Smooth muscle cell (in vitro differentiated cells): ENCODE measurements at regions not wholly inside any gene's neighbourhood (a gene's known extent, or its start where the extent isn't known, plus 50 kb on each side); places are given as distances from the start of the nearest gene placed in this dataset.

Experiments used
- DNase-seq: peaks from one replicate; lab custom pipeline; 2025; ENCODE audit not compliant: unreplicated experiment; lab: John Stamatoyannopoulos, UW
- H2AFZ ChIP-seq: fragments of 200-600 bp; sonication (generic); 2 replicates; pipeline ENCODE4 v1.6.0; 2016; ENCODE audit warnings: antibody characterized with exemption, low read depth, mild to moderate bottlenecking
- H3F3A ChIP-seq: fragments of 200-600 bp; sonication (generic); 2 replicates; pipeline ENCODE4 v1.6.0; 2017; ENCODE audit warnings: antibody characterized with exemption, low read depth
- H3K27ac ChIP-seq: fragments of 200-600 bp; sonication (generic); 2 replicates; pipeline ENCODE4 v1.5.1; 2016; ENCODE audit warnings: low read depth, mild to moderate bottlenecking
- H3K27me3 ChIP-seq: fragments of 200-600 bp; sonication (generic); 2 replicates; pipeline ENCODE4 v1.6.1; 2016; ENCODE audit warnings: low read depth, mild to moderate bottlenecking
- H3K36me3 ChIP-seq: fragments of 200-600 bp; sonication (generic); 2 replicates; pipeline ENCODE4 v1.5.1; 2016; ENCODE audit warnings: low read depth
- H3K4me1 ChIP-seq: fragments of 200-600 bp; sonication (generic); 2 replicates; pipeline ENCODE4 v1.5.1; 2016; ENCODE audit warnings: low read depth
- H3K4me2 ChIP-seq: fragments of 200-600 bp; sonication (generic); 2 replicates; pipeline ENCODE4 v1.6.0; 2016; ENCODE audit warnings: mild to moderate bottlenecking
- H3K4me3 ChIP-seq: fragments of 200-600 bp; sonication (generic); 2 replicates; pipeline ENCODE4 v1.5.1; 2016; ENCODE audit warnings: mild to moderate bottlenecking
- H3K79me2 ChIP-seq: fragments of 200-600 bp; sonication (generic); 2 replicates; pipeline ENCODE4 v1.6.0; 2016; ENCODE audit warnings: low read depth, mild to moderate bottlenecking
- H3K9ac ChIP-seq: fragments of 200-600 bp; sonication (generic); 2 replicates; pipeline ENCODE4 v1.6.0; 2016; ENCODE audit warnings: low read depth
- H3K9me3 ChIP-seq: fragments of 200-600 bp; sonication (generic); replicated peaks from 2 replicates; pipeline ENCODE4 v1.5.1; 2016; ENCODE audit warnings: low read depth
- H4K20me1 ChIP-seq: fragments of 200-600 bp; sonication (generic); 2 replicates; pipeline ENCODE4 v1.6.0; 2016; ENCODE audit warnings: low read depth
- CTCF ChIP-seq: fragments of 200-600 bp; sonication (generic); IDR thresholded peaks from 2 replicates; pipeline ENCODE4 v1.5.1; 2017; ENCODE audit warnings: borderline replicate concordance, mild to moderate bottlenecking, antibody characterized with exemption; ENCODE audit not compliant: insufficient read depth, poor library complexity, severe bottlenecking
- WGBS: methylation state at CpG from one replicate; pipeline ENCODE4 v1.1.7; 2016; ENCODE audit warnings: low lambda C conversion rate; 5-methylcytosine and 5-hydroxymethylcytosine counted together

GRCh38 chr16:22624038-22624799 lies 113.5 kb downstream of the NPIPB5 start:
- no peaks in the 10 kb centered on the region for H4K20me1 ChIP-seq

GRCh38 chr16:22624800-22625533 lies 114.3 kb downstream of the NPIPB5 start:
- H3K79me2 ChIP-seq = no peaks in the 10 kb centered on the region
- no peak overlapping the region for H3K4me2 ChIP-seq
- TF ChIP-seq CTCF = no peak
- peaks cover 10% of the 10 kb centered on the region for H3K27me3 ChIP-seq
- no peaks in the 10 kb centered on the region for H3K9me3 ChIP-seq
- H3K9ac ChIP-seq = no peak overlapping the region
- H4K20me1 ChIP-seq = no peaks in the 10 kb centered on the region
- 83% methylated on average over 7 of the region's 7 CpGs for WGBS
- H3F3A ChIP-seq = no peaks in the 10 kb centered on the region
- no peak overlapping the region for H2AFZ ChIP-seq
- no peak overlapping the region for H3K4me3 ChIP-seq
- no peak for DNase-seq
- no peaks in the 10 kb centered on the region for H3K36me3 ChIP-seq
- H3K27ac ChIP-seq = no peak overlapping the region
- no peaks in the 10 kb centered on the region for H3K4me1 ChIP-seq

More at GRCh38 chr16:22624038-22624799, 113.5 kb downstream of the NPIPB5 start:
- no peaks in the 10 kb centered on the region for H3K79me2 ChIP-seq
- no peak overlapping the region for H3K4me2 ChIP-seq
- no peak overlapping the region for H3K27ac ChIP-seq
- WGBS = 89% methylated on average over 18 of the region's 18 CpGs
- no peak overlapping the region for H3K4me3 ChIP-seq
- no peak overlapping the region for H3K9ac ChIP-seq
- no peaks in the 10 kb centered on the region for H3K36me3 ChIP-seq
- H2AFZ ChIP-seq = no peak overlapping the region
- H3F3A ChIP-seq = no peaks in the 10 kb centered on the region
- DNase-seq = no peak
- no peaks in the 10 kb centered on the region for H3K9me3 ChIP-seq
- no peak for TF ChIP-seq CTCF
- no peaks in the 10 kb centered on the region for H3K4me1 ChIP-seq
- H3K27me3 ChIP-seq = peaks cover 10% of the 10 kb centered on the region

GRCh38 chr16:22625967-22626366 lies 115.3 kb downstream of the NPIPB5 start:
- Histone ChIP-seq H3F3A (no peaks in the 10 kb centered on the region), H3K4me2 (no peak overlapping the region), H4K20me1 (no peaks in the 10 kb centered on the region), H2AFZ (no peak overlapping the region), H3K27ac (no peak overlapping the region), H3K9ac (no peak overlapping the region), H3K9me3 (no peaks in the 10 kb centered on the region), H3K4me1 (no peaks in the 10 kb centered on the region), H3K79me2 (no peaks in the 10 kb centered on the region), H3K27me3 (peaks cover 10% of the 10 kb centered on the region), H3K4me3 (no peak overlapping the region), H3K36me3 (no peaks in the 10 kb centered on the region)
- no peak for DNase-seq
- WGBS = 75% methylated on average over 2 of the region's 2 CpGs
- no peak for TF ChIP-seq CTCF
